HG03432 (cell line): ENCODE measurements at regions not wholly inside any gene's neighbourhood (a gene's known extent, or its start where the extent isn't known, plus 50 kb on each side); places are given as distances from the start of the nearest gene placed in this dataset.
"Not testable (repeated sequence)": the region's sequence is repeated elsewhere in the genome, so short reads cannot be mapped to it uniquely, and the experiment has no call there.

Experiments used
- ATAC-seq: cut with Tn5 transposase; IDR thresholded peaks from one replicate; pipeline ENCODE4 v1.9.1; 2021; ENCODE audit warnings: mild to moderate bottlenecking, moderate library complexity; ENCODE audit not compliant: unreplicated experiment

- no peak for ATAC-seq
These were observed 195.9 kb upstream of the VLDLR start for GRCh38 chr9:2425676-2426075.

GRCh38 chr9:2427120-2427891 is 194.3 kb upstream of the VLDLR start:
- no peak for ATAC-seq

GRCh38 chr9:2439957-2440356 is 181.6 kb upstream of the VLDLR start:
- ATAC-seq: no peak

GRCh38 chr9:2443933-2444332 is 177.7 kb upstream of the VLDLR start:
- ATAC-seq: not testable (repeated sequence)

- no peak for ATAC-seq
These were observed 173.3 kb upstream of the VLDLR start for GRCh38 chr9:2448193-2448738.

- ATAC-seq: no peak
These were observed 168.5 kb upstream of the VLDLR start for GRCh38 chr9:2453106-2453505.

- no peak for ATAC-seq
These were observed 167.9 kb upstream of the VLDLR start for GRCh38 chr9:2453701-2454100.

- no peak for ATAC-seq
These were observed 161.8 kb upstream of the VLDLR start for GRCh38 chr9:2459756-2460155.

GRCh38 chr9:2461892-2462291 is 159.7 kb upstream of the VLDLR start:
- ATAC-seq: no peak

GRCh38 chr9:2464624-2465023 is 157.0 kb upstream of the VLDLR start:
- no peak for ATAC-seq

- no peak for ATAC-seq
These were observed 156.1 kb upstream of the VLDLR start for GRCh38 chr9:2465516-2465915.

GRCh38 chr9:2465921-2466460 is 155.6 kb upstream of the VLDLR start:
- ATAC-seq: peak; percentile 99

- ATAC-seq: no peak
These were observed 154.9 kb upstream of the VLDLR start for GRCh38 chr9:2466703-2467102.

GRCh38 chr9:2469681-2470221 is 151.8 kb upstream of the VLDLR start:
- ATAC-seq: no peak

GRCh38 chr9:2473681-2474080 is 147.9 kb upstream of the VLDLR start:
- ATAC-seq: no peak

GRCh38 chr9:2477755-2478154 is 143.8 kb upstream of the VLDLR start:
- no peak for ATAC-seq

- ATAC-seq: no peak
These were observed 143.2 kb upstream of the VLDLR start for GRCh38 chr9:2478421-2478820.

GRCh38 chr9:2479056-2479565 is 142.5 kb upstream of the VLDLR start:
- ATAC-seq: no peak

- ATAC-seq: no peak
These were observed 141.2 kb upstream of the VLDLR start for GRCh38 chr9:2480255-2480837.

- ATAC-seq: no peak
These were observed 140.4 kb upstream of the VLDLR start for GRCh38 chr9:2481216-2481615.

- no peak for ATAC-seq
These were observed 134.6 kb upstream of the VLDLR start for GRCh38 chr9:2486988-2487387.
